GM19452 (cell line): ENCODE measurements at regions not wholly inside any gene's neighbourhood (a gene's known extent, or its start where the extent isn't known, plus 50 kb on each side); places are given as distances from the start of the nearest gene placed in this dataset.

ENCODE experiments used
- ATAC-seq: cut with Tn5 transposase; IDR thresholded peaks from one replicate; pipeline ENCODE4 v1.9.1; 2021; ENCODE audit not compliant: unreplicated experiment

- no peak for ATAC-seq
These were observed 225.7 kb downstream of the UTP18 start for GRCh38 chr17:51486091-51486490.

GRCh38 chr17:51486885-51487520 lies 226.7 kb downstream of the UTP18 start:
- ATAC-seq = no peak

- ATAC-seq = no peak
These were observed 227.6 kb downstream of the UTP18 start for GRCh38 chr17:51487947-51488346.

GRCh38 chr17:51491416-51491815 lies 231.1 kb downstream of the UTP18 start:
- ATAC-seq = no peak

- no peak for ATAC-seq
These were observed 232.9 kb downstream of the UTP18 start for GRCh38 chr17:51493206-51493605.

- ATAC-seq = no peak
These were observed 236.0 kb downstream of the UTP18 start for GRCh38 chr17:51496378-51496777.

GRCh38 chr17:51499897-51500296 lies 239.6 kb downstream of the UTP18 start:
- no peak for ATAC-seq

- no peak for ATAC-seq
These were observed 240.1 kb downstream of the UTP18 start for GRCh38 chr17:51500454-51500853.

- ATAC-seq = no peak
These were observed 245.1 kb downstream of the UTP18 start for GRCh38 chr17:51505450-51505849.

- no peak for ATAC-seq
These were observed 247.1 kb downstream of the UTP18 start for GRCh38 chr17:51507444-51507843.

GRCh38 chr17:51508048-51508447 lies 247.7 kb downstream of the UTP18 start:
- no peak for ATAC-seq

- ATAC-seq = no peak
These were observed 250.6 kb downstream of the UTP18 start for GRCh38 chr17:51510940-51511339.

GRCh38 chr17:51512220-51512907 lies 252.0 kb downstream of the UTP18 start:
- ATAC-seq = no peak

GRCh38 chr17:51516924-51517323 lies 256.6 kb downstream of the UTP18 start:
- ATAC-seq = no peak

GRCh38 chr17:51524524-51524923 lies 264.2 kb downstream of the UTP18 start:
- no peak for ATAC-seq

- ATAC-seq = no peak
These were observed 266.2 kb downstream of the UTP18 start for GRCh38 chr17:51526507-51526906.

GRCh38 chr17:51527225-51527982 lies 267.1 kb downstream of the UTP18 start:
- ATAC-seq = no peak

GRCh38 chr17:51528111-51528510 lies 267.8 kb downstream of the UTP18 start:
- no peak for ATAC-seq

GRCh38 chr17:51533219-51533618 lies 272.9 kb downstream of the UTP18 start:
- ATAC-seq = no peak

- ATAC-seq = no peak
These were observed 273.5 kb downstream of the UTP18 start for GRCh38 chr17:51533821-51534220.

- no peak for ATAC-seq
These were observed 276.3 kb downstream of the UTP18 start for GRCh38 chr17:51536627-51537026.

- no peak for ATAC-seq
These were observed 277.7 kb downstream of the UTP18 start for GRCh38 chr17:51537996-51538550.
